Neural cell (in vitro differentiated cells): ENCODE measurements at regions not wholly inside any gene's neighbourhood (a gene's known extent, or its start where the extent isn't known, plus 50 kb on each side); places are given as distances from the start of the nearest gene placed in this dataset.

Source experiments
- EP300 ChIP-seq: fragments of 450-650 bp; conservative IDR thresholded peaks from 2 replicates; pipeline ENCODE4 v1.6.1; 2014; ENCODE audit warnings: antibody characterized with exemption, mild to moderate bottlenecking, moderate library complexity; ENCODE audit not compliant: poor library complexity, severe bottlenecking
- TAF1 ChIP-seq: IDR thresholded peaks from 2 replicates; pipeline ENCODE4 v1.6.1; 2012; ENCODE audit warnings: low read depth
- TF ChIP-seq, protein P1 (sequence below): fragments of 450-650 bp; IDR thresholded peaks from 2 replicates; pipeline ENCODE4 v1.5.1; 2014; ENCODE audit warnings: antibody characterized with exemption, mild to moderate bottlenecking, moderate library complexity; ENCODE audit not compliant: poor library complexity, severe bottlenecking

DNA sequence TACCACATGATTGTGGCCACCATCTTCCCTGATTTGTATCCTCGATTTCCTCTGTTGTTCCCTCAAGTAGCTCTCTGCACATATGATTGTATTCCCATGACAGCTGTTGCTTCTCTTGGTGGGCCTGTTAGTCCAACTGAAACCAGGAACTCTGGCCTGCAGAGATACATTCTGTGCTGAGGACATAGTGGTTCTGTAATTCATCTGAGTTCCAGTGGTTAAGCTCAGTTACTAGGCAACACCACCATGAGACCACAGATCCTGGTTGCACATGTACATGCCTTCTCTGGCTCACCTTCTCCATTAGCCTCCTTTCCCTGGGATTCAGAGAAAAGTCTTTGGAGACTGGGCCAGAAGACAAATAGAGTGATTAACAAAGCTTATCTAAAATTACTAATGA, 172.1 kb upstream of the SLC7A11 start:
- TF ChIP-seq, protein P1, sequence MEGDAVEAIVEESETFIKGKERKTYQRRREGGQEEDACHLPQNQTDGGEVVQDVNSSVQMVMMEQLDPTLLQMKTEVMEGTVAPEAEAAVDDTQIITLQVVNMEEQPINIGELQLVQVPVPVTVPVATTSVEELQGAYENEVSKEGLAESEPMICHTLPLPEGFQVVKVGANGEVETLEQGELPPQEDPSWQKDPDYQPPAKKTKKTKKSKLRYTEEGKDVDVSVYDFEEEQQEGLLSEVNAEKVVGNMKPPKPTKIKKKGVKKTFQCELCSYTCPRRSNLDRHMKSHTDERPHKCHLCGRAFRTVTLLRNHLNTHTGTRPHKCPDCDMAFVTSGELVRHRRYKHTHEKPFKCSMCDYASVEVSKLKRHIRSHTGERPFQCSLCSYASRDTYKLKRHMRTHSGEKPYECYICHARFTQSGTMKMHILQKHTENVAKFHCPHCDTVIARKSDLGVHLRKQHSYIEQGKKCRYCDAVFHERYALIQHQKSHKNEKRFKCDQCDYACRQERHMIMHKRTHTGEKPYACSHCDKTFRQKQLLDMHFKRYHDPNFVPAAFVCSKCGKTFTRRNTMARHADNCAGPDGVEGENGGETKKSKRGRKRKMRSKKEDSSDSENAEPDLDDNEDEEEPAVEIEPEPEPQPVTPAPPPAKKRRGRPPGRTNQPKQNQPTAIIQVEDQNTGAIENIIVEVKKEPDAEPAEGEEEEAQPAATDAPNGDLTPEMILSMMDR: no peak
- TF ChIP-seq TAF1 (no peak), EP300 (no peak)
